ENCODE measurements at regions not wholly inside any gene's neighbourhood (a gene's known extent, or its start where the extent isn't known, plus 50 kb on each side); places are given as distances from the start of the nearest gene placed in this dataset.

DNA sequence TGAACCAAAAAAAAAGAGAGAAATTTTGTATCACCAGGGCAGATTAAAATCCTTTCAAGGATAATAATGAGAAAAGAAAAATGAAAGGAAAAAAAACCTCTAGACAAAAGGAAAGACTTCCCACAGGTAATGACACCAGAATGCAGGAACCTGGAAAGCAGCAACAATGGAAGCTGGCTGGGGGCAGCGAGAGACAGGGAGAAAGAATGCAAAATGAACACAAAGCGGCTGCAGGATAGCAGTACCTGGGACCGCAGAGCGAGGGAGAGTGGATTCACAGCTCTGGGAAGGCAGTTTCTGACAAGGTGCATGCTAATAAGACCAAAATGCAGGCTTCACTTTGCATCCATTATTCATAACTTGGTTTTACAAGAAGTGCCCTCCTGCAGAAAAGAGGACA, 349.0 kb downstream of the SIPA1L2 start:
- Histone ChIP-seq H3K36me3 (ENCODE audit: control insufficient read depth in 1 of 2, insufficient read depth in 2 of 2, low read depth in 1 of 2, low read length in 2 of 2) (no peaks in the 10 kb centered on the region), H2BK15ac (ENCODE audit: low read depth, poor library complexity, severe bottlenecking) (no peak overlapping the region), H4K8ac (ENCODE audit: low read length) (no peak overlapping the region), H3K4me3 (ENCODE audit: insufficient read depth in 1 of 2, low read depth in 1 of 2, low read length in 2 of 2) (no peak overlapping the region), H3K27me3 (ENCODE audit: control insufficient read depth in 1 of 2, insufficient read depth in 1 of 2, low read length in 2 of 2) (peaks cover 0 to 4% of the 10 kb centered on the region in 2 experiments), H3K27ac (ENCODE audit: low read length, poor library complexity, severe bottlenecking) (no peak overlapping the region), H2BK5ac (ENCODE audit: low read depth, low read length, poor library complexity, severe bottlenecking) (no peak overlapping the region), H3K4me1 (ENCODE audit: control insufficient read depth, insufficient read depth, low read depth, low read length) (no peaks in the 10 kb centered on the region), H3K18ac (ENCODE audit: low read depth in 1 of 2, low read length in 2 of 2) (no peak overlapping the region), H2BK120ac (ENCODE audit: low read depth, low read length) (no peak overlapping the region), H2AK5ac (ENCODE audit: low read length, severe bottlenecking) (no peak overlapping the region), H3K4ac (ENCODE audit: low read depth in 1 of 2, low read length in 2 of 2) (no peak overlapping the region), H3K9ac (ENCODE audit: low read length) (no peak overlapping the region), H3K14ac (ENCODE audit: low read length in 2 of 2) (no peak overlapping the region), H3K9me3 (ENCODE audit: control insufficient read depth, low read length) (no peaks in the 10 kb centered on the region), H3K23ac (ENCODE audit: low read length in 2 of 2) (no peak overlapping the region), H2BK12ac (ENCODE audit: low read length in 2 of 2) (no peak overlapping the region), H3K79me1 (replicated peaks; ENCODE audit: low read length, poor library complexity, severe bottlenecking) (no peaks in the 10 kb centered on the region), H3K4me2 (ENCODE audit: low read length, poor library complexity, severe bottlenecking) (no peak overlapping the region), H2AFZ (ENCODE audit: low read depth, low read length) (no peak overlapping the region), H4K91ac (ENCODE audit: low read length) (no peak overlapping the region)
- DNase-seq = no peak
- 70% methylated on average over 4 of the region's 4 CpGs for WGBS

GRCh38 chr1:232279909-232280400, 350.0 kb downstream of the SIPA1L2 start:
- no peak overlapping the region for H2BK15ac ChIP-seq (ENCODE audit: low read depth, poor library complexity, severe bottlenecking)
- H3K36me3 ChIP-seq (ENCODE audit: control insufficient read depth in 1 of 2, insufficient read depth in 2 of 2, low read depth in 1 of 2, low read length in 2 of 2) = no peaks in the 10 kb centered on the region
- no peak overlapping the region for H3K4ac ChIP-seq (ENCODE audit: low read depth in 1 of 2, low read length in 2 of 2)
- no peak for DNase-seq
- no peak overlapping the region for H4K8ac ChIP-seq (ENCODE audit: low read length)
- H3K9ac ChIP-seq (ENCODE audit: low read length) = no peak overlapping the region
- H2BK5ac ChIP-seq (ENCODE audit: low read depth, low read length, poor library complexity, severe bottlenecking) = no peak overlapping the region
- no peak overlapping the region for H2AFZ ChIP-seq (ENCODE audit: low read depth, low read length)
- peaks cover 0 to 4% of the 10 kb centered on the region in 2 experiments for H3K27me3 ChIP-seq (ENCODE audit: control insufficient read depth in 1 of 2, insufficient read depth in 1 of 2, low read length in 2 of 2)
- H3K9me3 ChIP-seq (ENCODE audit: control insufficient read depth, low read length) = no peaks in the 10 kb centered on the region
- no peaks in the 10 kb centered on the region for H3K79me1 ChIP-seq (replicated peaks; ENCODE audit: low read length, poor library complexity, severe bottlenecking)
- H3K4me3 ChIP-seq (ENCODE audit: insufficient read depth in 1 of 2, low read depth in 1 of 2, low read length in 2 of 2) = no peak overlapping the region
- no peak overlapping the region for H4K91ac ChIP-seq (ENCODE audit: low read length)
- no peak overlapping the region for H2BK120ac ChIP-seq (ENCODE audit: low read depth, low read length)
- no peak overlapping the region for H3K14ac ChIP-seq (ENCODE audit: low read length in 2 of 2)
- H3K4me2 ChIP-seq (ENCODE audit: low read length, poor library complexity, severe bottlenecking) = no peak overlapping the region
- H2AK5ac ChIP-seq (ENCODE audit: low read length, severe bottlenecking) = no peak overlapping the region
- no peaks in the 10 kb centered on the region for H3K4me1 ChIP-seq (ENCODE audit: control insufficient read depth, insufficient read depth, low read depth, low read length)
- no peak overlapping the region for H2BK12ac ChIP-seq (ENCODE audit: low read length in 2 of 2)
- no peak overlapping the region for H3K18ac ChIP-seq (ENCODE audit: low read depth in 1 of 2, low read length in 2 of 2)
- no peak overlapping the region for H3K27ac ChIP-seq (ENCODE audit: low read length, poor library complexity, severe bottlenecking)
- H3K23ac ChIP-seq (ENCODE audit: low read length in 2 of 2) = no peak overlapping the region
- 70% methylated on average over 3 of the region's 3 CpGs for WGBS

GRCh38 chr1:232278925-232279324, 351.0 kb downstream of the SIPA1L2 start:
- Histone ChIP-seq H3K9me3 (ENCODE audit: control insufficient read depth, low read length) (no peaks in the 10 kb centered on the region), H3K14ac (ENCODE audit: low read length in 2 of 2) (no peak overlapping the region), H2AFZ (ENCODE audit: low read depth, low read length) (no peak overlapping the region), H3K4me2 (ENCODE audit: low read length, poor library complexity, severe bottlenecking) (no peak overlapping the region), H2BK12ac (ENCODE audit: low read length in 2 of 2) (no peak overlapping the region), H3K27me3 (ENCODE audit: control insufficient read depth in 1 of 2, insufficient read depth in 1 of 2, low read length in 2 of 2) (peaks cover 0 to 4% of the 10 kb centered on the region in 2 experiments), H2BK5ac (ENCODE audit: low read depth, low read length, poor library complexity, severe bottlenecking) (no peak overlapping the region), H3K27ac (ENCODE audit: low read length, poor library complexity, severe bottlenecking) (no peak overlapping the region), H3K18ac (ENCODE audit: low read depth in 1 of 2, low read length in 2 of 2) (peak overlapping the region in 1 of 2 experiments; percentile 35), H2BK120ac (ENCODE audit: low read depth, low read length) (no peak overlapping the region), H4K8ac (ENCODE audit: low read length) (no peak overlapping the region), H3K36me3 (ENCODE audit: control insufficient read depth in 1 of 2, insufficient read depth in 2 of 2, low read depth in 1 of 2, low read length in 2 of 2) (no peaks in the 10 kb centered on the region), H2AK5ac (ENCODE audit: low read length, severe bottlenecking) (no peak overlapping the region), H3K4ac (ENCODE audit: low read depth in 1 of 2, low read length in 2 of 2) (no peak overlapping the region), H3K23ac (ENCODE audit: low read length in 2 of 2) (no peak overlapping the region), H3K4me1 (ENCODE audit: control insufficient read depth, insufficient read depth, low read depth, low read length) (no peaks in the 10 kb centered on the region), H3K9ac (ENCODE audit: low read length) (no peak overlapping the region), H4K91ac (ENCODE audit: low read length) (no peak overlapping the region), H2BK15ac (ENCODE audit: low read depth, poor library complexity, severe bottlenecking) (no peak overlapping the region), H3K79me1 (replicated peaks; ENCODE audit: low read length, poor library complexity, severe bottlenecking) (no peaks in the 10 kb centered on the region), H3K4me3 (ENCODE audit: insufficient read depth in 1 of 2, low read depth in 1 of 2, low read length in 2 of 2) (no peak overlapping the region)
- WGBS = 86% methylated on average over 1 of the region's 1 CpG
- no peak for DNase-seq

DNA sequence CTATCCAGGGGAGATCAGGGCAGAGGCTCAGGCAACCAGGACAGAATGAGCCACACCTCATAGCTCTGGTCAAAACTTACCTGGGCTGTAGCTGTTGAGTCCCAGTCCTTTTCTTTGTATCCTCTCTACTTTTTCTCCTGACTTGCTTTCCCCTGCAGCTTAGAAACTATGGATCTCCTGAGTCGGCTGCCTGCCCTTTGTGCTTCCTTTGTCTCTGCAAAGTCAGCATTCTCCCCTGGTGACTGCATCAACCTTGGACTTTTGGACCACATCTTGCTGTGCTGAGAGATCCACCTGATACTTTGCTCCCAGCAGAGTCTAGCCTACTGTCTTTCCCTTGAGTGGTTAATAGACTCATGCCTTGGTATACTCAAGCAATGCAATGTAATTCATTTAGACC, 353.3 kb downstream of the SIPA1L2 start:
- no peak overlapping the region for H3K4ac ChIP-seq (ENCODE audit: low read depth in 1 of 2, low read length in 2 of 2)
- no peaks in the 10 kb centered on the region for H3K27me3 ChIP-seq (ENCODE audit: control insufficient read depth in 1 of 2, insufficient read depth in 1 of 2, low read length in 2 of 2)
- 86% methylated on average over 1 of the region's 1 CpG for WGBS
- H4K8ac ChIP-seq (ENCODE audit: low read length) = no peak overlapping the region
- H3K23ac ChIP-seq (ENCODE audit: low read length in 2 of 2) = no peak overlapping the region
- H3K27ac ChIP-seq (ENCODE audit: low read length, poor library complexity, severe bottlenecking) = no peak overlapping the region
- H3K4me2 ChIP-seq (ENCODE audit: low read length, poor library complexity, severe bottlenecking) = no peak overlapping the region
- H3K79me1 ChIP-seq (replicated peaks; ENCODE audit: low read length, poor library complexity, severe bottlenecking) = no peaks in the 10 kb centered on the region
- H3K9ac ChIP-seq (ENCODE audit: low read length) = no peak overlapping the region
- no peak overlapping the region for H3K18ac ChIP-seq (ENCODE audit: low read depth in 1 of 2, low read length in 2 of 2)
- H3K36me3 ChIP-seq (ENCODE audit: control insufficient read depth in 1 of 2, insufficient read depth in 2 of 2, low read depth in 1 of 2, low read length in 2 of 2) = no peaks in the 10 kb centered on the region
- peaks cover 3% of the 10 kb centered on the region for H3K4me1 ChIP-seq (ENCODE audit: control insufficient read depth, insufficient read depth, low read depth, low read length)
- DNase-seq = no peak
- no peaks in the 10 kb centered on the region for H3K9me3 ChIP-seq (ENCODE audit: control insufficient read depth, low read length)
- no peak overlapping the region for H2BK12ac ChIP-seq (ENCODE audit: low read length in 2 of 2)
- no peak overlapping the region for H2AK5ac ChIP-seq (ENCODE audit: low read length, severe bottlenecking)
- H2BK5ac ChIP-seq (ENCODE audit: low read depth, low read length, poor library complexity, severe bottlenecking) = no peak overlapping the region
- H3K14ac ChIP-seq (ENCODE audit: low read length in 2 of 2) = no peak overlapping the region
- no peak overlapping the region for H2AFZ ChIP-seq (ENCODE audit: low read depth, low read length)
- no peak overlapping the region for H2BK120ac ChIP-seq (ENCODE audit: low read depth, low read length)
- no peak overlapping the region for H4K91ac ChIP-seq (ENCODE audit: low read length)
- no peak overlapping the region for H2BK15ac ChIP-seq (ENCODE audit: low read depth, poor library complexity, severe bottlenecking)
- H3K4me3 ChIP-seq (ENCODE audit: insufficient read depth in 1 of 2, low read depth in 1 of 2, low read length in 2 of 2) = no peak overlapping the region

All from mesenchymal stem cell (in vitro differentiated cells and primary cell).